GM10248 (cell line): ENCODE measurements at regions not wholly inside any gene's neighbourhood (a gene's known extent, or its start where the extent isn't known, plus 50 kb on each side); places are given as distances from the start of the nearest gene placed in this dataset.
"Not testable (repeated sequence)": the region's sequence is repeated elsewhere in the genome, so short reads cannot be mapped to it uniquely, and the experiment has no call there.

Experiments used
- CTCF ChIA-PET: fragments of 300-600 bp; sonication (Branson Sonifier 250); formaldehyde crosslinking; extraction: SDS; loops from one replicate; lab custom pipeline; 2021; ENCODE audit warnings: antibody characterized with exemption; lab: Yijun Ruan, JAX
- POLR2A ChIA-PET: fragments of 350-650 bp; sonication (Branson Sonifier 250); formaldehyde crosslinking; extraction: SDS; loops from one replicate; lab custom pipeline; 2020; ENCODE audit warnings: antibody characterized with exemption; lab: Yijun Ruan, JAX
- DNase-seq: peaks from one replicate; pipeline ENCODE4 v3.0.0; 2012; ENCODE audit errors: extremely low spot score
- CTCF ChIP-seq: IDR thresholded peaks from 2 replicates; pipeline ENCODE4 v1.5.1; 2012; ENCODE audit warnings: mild to moderate bottlenecking, low read depth; ENCODE audit errors: extremely low read depth, missing control alignments, control extremely low read depth

- no peak for DNase-seq
- TF ChIP-seq CTCF = no peak
- ChIA-PET CTCF (no interaction called here), POLR2A (no interaction called here)
Measured at GRCh38 chrX:7620560-7620959, 222.4 kb upstream of the VCX start.

- no peak for TF ChIP-seq CTCF
- POLR2A ChIA-PET = no interaction called here
- CTCF ChIA-PET = no interaction called here
- no peak for DNase-seq
Measured at GRCh38 chrX:7617994-7618393, 225.0 kb upstream of the VCX start.

GRCh38 chrX:7614616-7615015 is 228.4 kb upstream of the VCX start:
- CTCF ChIA-PET = no interaction called here
- TF ChIP-seq CTCF = no peak
- no peak for DNase-seq
- POLR2A ChIA-PET = no interaction called here

GRCh38 chrX:7608625-7609024 is 234.3 kb upstream of the VCX start:
- CTCF ChIA-PET, DNase-seq, POLR2A ChIA-PET: not testable (repeated sequence)

- POLR2A ChIA-PET = no interaction called here
- DNase-seq = no peak
- no peak for TF ChIP-seq CTCF
- CTCF ChIA-PET = no interaction called here
Measured at GRCh38 chrX:7606039-7606652, 236.8 kb upstream of the VCX start.

- no peak for TF ChIP-seq CTCF
- ChIA-PET CTCF (no interaction called here), POLR2A (no interaction called here)
- no peak for DNase-seq
Measured at GRCh38 chrX:7603387-7603786, 239.6 kb upstream of the VCX start.

GRCh38 chrX:7596822-7597221 is 246.1 kb upstream of the VCX start:
- ChIA-PET CTCF (no interaction called here), POLR2A (no interaction called here)
- DNase-seq = no peak
- no peak for TF ChIP-seq CTCF

- DNase-seq, CTCF ChIA-PET, POLR2A ChIA-PET: not testable (repeated sequence)
Measured at GRCh38 chrX:7593370-7593769, 249.6 kb upstream of the VCX start.
